ENCODE measurements at regions not wholly inside any gene's neighbourhood (a gene's known extent, or its start where the extent isn't known, plus 50 kb on each side); places are given as distances from the start of the nearest gene placed in this dataset.

DNA sequence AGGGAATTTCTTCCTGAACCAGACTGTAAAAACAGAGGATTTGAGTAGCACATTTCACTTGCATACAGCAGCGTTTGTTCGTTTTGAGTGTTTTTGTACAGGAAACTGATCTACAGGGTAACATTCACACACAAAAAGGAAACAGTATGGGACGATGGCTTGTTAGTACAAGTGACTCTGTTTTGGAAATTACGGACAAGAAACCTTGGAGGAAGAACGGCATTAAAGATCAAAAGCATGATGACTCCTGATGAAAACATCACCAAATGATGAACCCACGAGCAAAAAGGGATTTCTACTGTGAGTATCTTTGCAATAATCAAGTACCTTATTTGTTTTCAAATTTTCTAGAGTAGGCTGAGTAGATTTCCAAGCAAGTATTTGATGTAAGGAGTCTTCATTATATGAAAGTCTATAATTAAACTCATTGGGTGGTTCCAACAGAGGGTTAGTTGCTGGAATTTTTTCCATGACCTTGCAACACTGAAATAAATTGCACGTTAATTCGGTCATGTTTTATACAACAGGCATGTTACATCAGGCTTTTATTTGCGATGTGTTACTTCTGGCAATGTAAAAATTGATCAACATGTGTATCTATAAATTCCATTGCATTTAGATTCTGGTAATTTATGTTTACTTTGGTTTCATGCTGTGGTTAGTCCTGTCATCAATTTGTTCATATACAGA, 76.7 kb upstream of the KCNK2 start:
- Histone ChIP-seq H3K36me3 (ENCODE audit: control insufficient read depth, insufficient read depth, low read length) (no peaks in the 10 kb centered on the region), H3K27ac (ENCODE audit: insufficient read depth, low read length) (no peak overlapping the region), H3K4me1 (ENCODE audit: control insufficient read depth, extremely low read depth, insufficient read depth, low read length) (peaks cover 9% of the 10 kb centered on the region), H3K4me3 (replicated peaks in 1 of 4; ENCODE audit: control extremely low read depth in 1 of 4, insufficient read depth in 1 of 4, low read depth in 3 of 4, low read length in 4 of 4) (peak overlapping the region in 1 of 4 experiments; percentile 9), H2AFZ (ENCODE audit: low read length) (peak overlapping the region; percentile 50), H3K79me2 (ENCODE audit: control insufficient read depth, insufficient read depth, low read length) (no peaks in the 10 kb centered on the region), H3K4me2 (ENCODE audit: extremely low read depth, insufficient read depth, low read length) (peak overlapping the region; percentile 33), H3K27me3 (ENCODE audit: control insufficient read depth, insufficient read depth, low read length) (no peaks in the 10 kb centered on the region), H3K9ac (ENCODE audit: insufficient read depth, low read length) (no peak overlapping the region), H4K20me1 (ENCODE audit: control insufficient read depth, extremely low read depth, insufficient read depth, low read length) (no peaks in the 10 kb centered on the region), H3K9me3 (ENCODE audit: control insufficient read depth, insufficient read depth, low read depth, low read length) (no peaks in the 10 kb centered on the region)
- TF ChIP-seq, protein P1, sequence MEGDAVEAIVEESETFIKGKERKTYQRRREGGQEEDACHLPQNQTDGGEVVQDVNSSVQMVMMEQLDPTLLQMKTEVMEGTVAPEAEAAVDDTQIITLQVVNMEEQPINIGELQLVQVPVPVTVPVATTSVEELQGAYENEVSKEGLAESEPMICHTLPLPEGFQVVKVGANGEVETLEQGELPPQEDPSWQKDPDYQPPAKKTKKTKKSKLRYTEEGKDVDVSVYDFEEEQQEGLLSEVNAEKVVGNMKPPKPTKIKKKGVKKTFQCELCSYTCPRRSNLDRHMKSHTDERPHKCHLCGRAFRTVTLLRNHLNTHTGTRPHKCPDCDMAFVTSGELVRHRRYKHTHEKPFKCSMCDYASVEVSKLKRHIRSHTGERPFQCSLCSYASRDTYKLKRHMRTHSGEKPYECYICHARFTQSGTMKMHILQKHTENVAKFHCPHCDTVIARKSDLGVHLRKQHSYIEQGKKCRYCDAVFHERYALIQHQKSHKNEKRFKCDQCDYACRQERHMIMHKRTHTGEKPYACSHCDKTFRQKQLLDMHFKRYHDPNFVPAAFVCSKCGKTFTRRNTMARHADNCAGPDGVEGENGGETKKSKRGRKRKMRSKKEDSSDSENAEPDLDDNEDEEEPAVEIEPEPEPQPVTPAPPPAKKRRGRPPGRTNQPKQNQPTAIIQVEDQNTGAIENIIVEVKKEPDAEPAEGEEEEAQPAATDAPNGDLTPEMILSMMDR (conservative IDR thresholded peaks at IDR 0.05 in 1 of 2, IDR thresholded peaks at IDR 0.05 in 1 of 2; ENCODE audit: low read depth in 1 of 2, low read length in 2 of 2): no peak
- no peak for TF ChIP-seq EZH2 (IDR thresholded peaks at IDR 0.05; ENCODE audit: low read length, missing control alignments)
- no peak for DNase-seq (ENCODE audit: low read depth in 2 of 2)

- Histone ChIP-seq H2AFZ (ENCODE audit: low read length) (no peak overlapping the region), H3K4me3 (replicated peaks in 1 of 4; ENCODE audit: control extremely low read depth in 1 of 4, insufficient read depth in 1 of 4, low read depth in 3 of 4, low read length in 4 of 4) (no peak overlapping the region), H3K4me2 (ENCODE audit: extremely low read depth, insufficient read depth, low read length) (no peak overlapping the region), H3K27me3 (ENCODE audit: control insufficient read depth, insufficient read depth, low read length) (no peaks in the 10 kb centered on the region), H3K27ac (ENCODE audit: insufficient read depth, low read length) (no peak overlapping the region), H3K9ac (ENCODE audit: insufficient read depth, low read length) (no peak overlapping the region), H3K36me3 (ENCODE audit: control insufficient read depth, insufficient read depth, low read length) (no peaks in the 10 kb centered on the region), H4K20me1 (ENCODE audit: control insufficient read depth, extremely low read depth, insufficient read depth, low read length) (no peaks in the 10 kb centered on the region), H3K9me3 (ENCODE audit: control insufficient read depth, insufficient read depth, low read depth, low read length) (no peaks in the 10 kb centered on the region), H3K79me2 (ENCODE audit: control insufficient read depth, insufficient read depth, low read length) (no peaks in the 10 kb centered on the region), H3K4me1 (ENCODE audit: control insufficient read depth, extremely low read depth, insufficient read depth, low read length) (peaks cover 5% of the 10 kb centered on the region)
- DNase-seq (ENCODE audit: low read depth in 2 of 2): peak in 1 of 2 donors; percentile 47
- TF ChIP-seq, protein P1 (conservative IDR thresholded peaks at IDR 0.05 in 1 of 2, IDR thresholded peaks at IDR 0.05 in 1 of 2; ENCODE audit: low read depth in 1 of 2, low read length in 2 of 2): no peak
- TF ChIP-seq EZH2 (IDR thresholded peaks at IDR 0.05; ENCODE audit: low read length, missing control alignments): no peak
These were observed 74.7 kb upstream of the KCNK2 start for GRCh38 chr1:215007880-215008279.

- Histone ChIP-seq H3K36me3 (ENCODE audit: control insufficient read depth, insufficient read depth, low read length) (no peaks in the 10 kb centered on the region), H3K79me2 (ENCODE audit: control insufficient read depth, insufficient read depth, low read length) (no peaks in the 10 kb centered on the region), H3K9ac (ENCODE audit: insufficient read depth, low read length) (no peak overlapping the region), H2AFZ (ENCODE audit: low read length) (no peak overlapping the region), H3K4me2 (ENCODE audit: extremely low read depth, insufficient read depth, low read length) (no peak overlapping the region), H3K9me3 (ENCODE audit: control insufficient read depth, insufficient read depth, low read depth, low read length) (no peaks in the 10 kb centered on the region), H3K27ac (ENCODE audit: insufficient read depth, low read length) (peak overlapping the region; percentile 26), H4K20me1 (ENCODE audit: control insufficient read depth, extremely low read depth, insufficient read depth, low read length) (no peaks in the 10 kb centered on the region), H3K4me1 (ENCODE audit: control insufficient read depth, extremely low read depth, insufficient read depth, low read length) (peaks cover 2% of the 10 kb centered on the region), H3K27me3 (ENCODE audit: control insufficient read depth, insufficient read depth, low read length) (no peaks in the 10 kb centered on the region), H3K4me3 (replicated peaks in 1 of 4; ENCODE audit: control extremely low read depth in 1 of 4, insufficient read depth in 1 of 4, low read depth in 3 of 4, low read length in 4 of 4) (no peak overlapping the region)
- peak; percentile 36 to 95 for DNase-seq (ENCODE audit: low read depth in 2 of 2)
- TF ChIP-seq EZH2 (IDR thresholded peaks at IDR 0.05; ENCODE audit: low read length, missing control alignments): no peak
- TF ChIP-seq, protein P1 (conservative IDR thresholded peaks at IDR 0.05 in 1 of 2, IDR thresholded peaks at IDR 0.05 in 1 of 2; ENCODE audit: low read depth in 1 of 2, low read length in 2 of 2): no peak
These were observed 64.0 kb upstream of the KCNK2 start for GRCh38 chr1:215018555-215018954.
